ENCODE measurements at regions not wholly inside any gene's neighbourhood (a gene's known extent, or its start where the extent isn't known, plus 50 kb on each side); places are given as distances from the start of the nearest gene placed in this dataset.

DNA sequence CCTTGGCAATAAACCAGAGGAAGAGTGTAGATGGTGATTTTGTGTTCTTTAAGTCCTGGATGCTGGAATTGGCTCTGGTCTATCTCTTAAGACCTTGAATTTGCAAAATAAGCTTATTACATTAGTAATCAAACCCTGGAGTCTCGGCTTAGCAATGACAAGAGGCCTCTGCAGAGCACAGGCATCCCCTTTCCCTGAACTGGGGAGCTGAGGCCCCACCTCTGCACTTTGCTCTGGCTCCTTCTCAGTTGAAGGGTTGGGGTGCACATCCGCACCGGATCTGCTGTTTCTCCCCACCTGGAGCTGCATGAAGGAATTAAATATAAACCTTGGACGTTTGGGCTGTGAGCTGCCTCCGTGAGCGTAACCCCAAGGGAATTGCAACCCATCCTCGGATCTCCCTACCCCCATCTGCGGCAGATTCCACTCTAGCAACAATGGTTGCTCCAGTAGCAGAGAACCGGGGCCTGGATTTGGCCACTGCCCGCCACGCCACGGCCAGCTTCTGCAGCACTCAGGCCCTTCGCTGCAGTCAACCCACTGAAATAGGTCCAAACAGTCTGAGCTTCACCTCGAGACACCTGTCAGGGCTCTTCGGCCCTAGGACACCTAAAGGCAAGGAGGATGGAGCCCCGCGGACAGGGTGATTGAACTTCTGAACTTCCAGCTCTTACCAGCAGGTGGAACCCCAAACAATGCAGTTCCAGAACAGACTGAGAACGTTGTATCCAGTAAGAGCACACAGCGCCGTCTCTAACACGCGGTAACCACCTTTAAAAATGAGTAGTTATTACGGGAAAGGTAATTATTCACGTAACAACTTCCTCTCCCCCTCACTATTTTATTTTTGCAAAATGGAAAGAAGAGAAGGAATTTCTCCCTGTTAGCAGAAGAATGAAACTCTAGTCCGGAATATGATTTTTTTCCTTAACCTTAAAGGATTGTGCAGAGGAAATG is 54.8 kb upstream of the CAPRIN1 start (continued):
- TF ChIP-seq TBL1XR1 (IDR thresholded peaks at IDR 0.05; ENCODE audit: low read depth, low read length) (no peak), SMARCA5 (IDR thresholded peaks at IDR 0.05) (peak; percentile 60; the same call in 1 of the 2 replicates), BRCA1 (IDR thresholded peaks at IDR 0.05; ENCODE audit: low read depth, low read length) (no peak)
- TF ChIP-seq, protein P1, sequence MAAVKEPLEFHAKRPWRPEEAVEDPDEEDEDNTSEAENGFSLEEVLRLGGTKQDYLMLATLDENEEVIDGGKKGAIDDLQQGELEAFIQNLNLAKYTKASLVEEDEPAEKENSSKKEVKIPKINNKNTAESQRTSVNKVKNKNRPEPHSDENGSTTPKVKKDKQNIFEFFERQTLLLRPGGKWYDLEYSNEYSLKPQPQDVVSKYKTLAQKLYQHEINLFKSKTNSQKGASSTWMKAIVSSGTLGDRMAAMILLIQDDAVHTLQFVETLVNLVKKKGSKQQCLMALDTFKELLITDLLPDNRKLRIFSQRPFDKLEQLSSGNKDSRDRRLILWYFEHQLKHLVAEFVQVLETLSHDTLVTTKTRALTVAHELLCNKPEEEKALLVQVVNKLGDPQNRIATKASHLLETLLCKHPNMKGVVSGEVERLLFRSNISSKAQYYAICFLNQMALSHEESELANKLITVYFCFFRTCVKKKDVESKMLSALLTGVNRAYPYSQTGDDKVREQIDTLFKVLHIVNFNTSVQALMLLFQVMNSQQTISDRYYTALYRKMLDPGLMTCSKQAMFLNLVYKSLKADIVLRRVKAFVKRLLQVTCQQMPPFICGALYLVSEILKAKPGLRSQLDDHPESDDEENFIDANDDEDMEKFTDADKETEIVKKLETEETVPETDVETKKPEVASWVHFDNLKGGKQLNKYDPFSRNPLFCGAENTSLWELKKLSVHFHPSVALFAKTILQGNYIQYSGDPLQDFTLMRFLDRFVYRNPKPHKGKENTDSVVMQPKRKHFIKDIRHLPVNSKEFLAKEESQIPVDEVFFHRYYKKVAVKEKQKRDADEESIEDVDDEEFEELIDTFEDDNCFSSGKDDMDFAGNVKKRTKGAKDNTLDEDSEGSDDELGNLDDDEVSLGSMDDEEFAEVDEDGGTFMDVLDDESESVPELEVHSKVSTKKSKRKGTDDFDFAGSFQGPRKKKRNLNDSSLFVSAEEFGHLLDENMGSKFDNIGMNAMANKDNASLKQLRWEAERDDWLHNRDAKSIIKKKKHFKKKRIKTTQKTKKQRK (IDR thresholded peaks at IDR 0.05; ENCODE audit: low read depth, low read length) = no peak
- TF ChIP-seq, protein P2, sequence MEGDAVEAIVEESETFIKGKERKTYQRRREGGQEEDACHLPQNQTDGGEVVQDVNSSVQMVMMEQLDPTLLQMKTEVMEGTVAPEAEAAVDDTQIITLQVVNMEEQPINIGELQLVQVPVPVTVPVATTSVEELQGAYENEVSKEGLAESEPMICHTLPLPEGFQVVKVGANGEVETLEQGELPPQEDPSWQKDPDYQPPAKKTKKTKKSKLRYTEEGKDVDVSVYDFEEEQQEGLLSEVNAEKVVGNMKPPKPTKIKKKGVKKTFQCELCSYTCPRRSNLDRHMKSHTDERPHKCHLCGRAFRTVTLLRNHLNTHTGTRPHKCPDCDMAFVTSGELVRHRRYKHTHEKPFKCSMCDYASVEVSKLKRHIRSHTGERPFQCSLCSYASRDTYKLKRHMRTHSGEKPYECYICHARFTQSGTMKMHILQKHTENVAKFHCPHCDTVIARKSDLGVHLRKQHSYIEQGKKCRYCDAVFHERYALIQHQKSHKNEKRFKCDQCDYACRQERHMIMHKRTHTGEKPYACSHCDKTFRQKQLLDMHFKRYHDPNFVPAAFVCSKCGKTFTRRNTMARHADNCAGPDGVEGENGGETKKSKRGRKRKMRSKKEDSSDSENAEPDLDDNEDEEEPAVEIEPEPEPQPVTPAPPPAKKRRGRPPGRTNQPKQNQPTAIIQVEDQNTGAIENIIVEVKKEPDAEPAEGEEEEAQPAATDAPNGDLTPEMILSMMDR (IDR thresholded peaks at IDR 0.05 in 2 of 3, conservative IDR thresholded peaks at IDR 0.05 in 1 of 3; ENCODE audit: control insufficient read depth in 2 of 3, extremely low read depth in 1 of 3, insufficient read depth in 1 of 3, low read depth in 3 of 3, low read length in 3 of 3) = peak; percentile 82 to 89 (median 84); a peak in 5 of 6 replicates
